B cell (primary cell): ENCODE measurements at regions not wholly inside any gene's neighbourhood (a gene's known extent, or its start where the extent isn't known, plus 50 kb on each side); places are given as distances from the start of the nearest gene placed in this dataset.

Experiments used
- EZH2 ChIP-seq: IDR thresholded peaks from 2 replicates; pipeline ENCODE4 v1.6.1; 2012; ENCODE audit warnings: borderline replicate concordance, low read depth, mild to moderate bottlenecking, moderate library complexity, low read length; ENCODE audit not compliant: insufficient read depth, poor library complexity, severe bottlenecking
- TF ChIP-seq, protein P1 (sequence below): fragments of 200-600 bp; IDR thresholded peaks from one replicate; pipeline ENCODE4 v1.8.0; 2022; ENCODE audit warnings: antibody characterized with exemption, mild to moderate bottlenecking

DNA sequence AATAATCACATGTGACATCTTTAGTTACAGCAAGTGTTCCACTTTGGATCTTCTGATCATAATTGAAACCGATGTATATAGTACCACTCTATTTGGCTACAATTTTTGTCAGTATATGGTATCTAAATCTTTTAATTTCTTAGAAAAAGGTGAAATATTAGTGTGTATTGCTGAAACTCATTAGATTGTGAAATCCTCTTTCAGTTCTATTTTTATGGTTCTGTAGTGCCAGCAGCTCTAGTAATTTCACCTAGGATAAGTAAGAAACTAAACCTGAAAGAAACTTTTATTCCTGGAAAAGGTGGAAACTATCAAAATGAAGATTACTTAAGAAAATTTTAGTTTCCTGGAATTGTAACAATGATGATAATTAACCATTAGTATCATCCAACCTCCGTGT is 370.9 kb downstream of the NNT start:
- TF ChIP-seq, protein P1, sequence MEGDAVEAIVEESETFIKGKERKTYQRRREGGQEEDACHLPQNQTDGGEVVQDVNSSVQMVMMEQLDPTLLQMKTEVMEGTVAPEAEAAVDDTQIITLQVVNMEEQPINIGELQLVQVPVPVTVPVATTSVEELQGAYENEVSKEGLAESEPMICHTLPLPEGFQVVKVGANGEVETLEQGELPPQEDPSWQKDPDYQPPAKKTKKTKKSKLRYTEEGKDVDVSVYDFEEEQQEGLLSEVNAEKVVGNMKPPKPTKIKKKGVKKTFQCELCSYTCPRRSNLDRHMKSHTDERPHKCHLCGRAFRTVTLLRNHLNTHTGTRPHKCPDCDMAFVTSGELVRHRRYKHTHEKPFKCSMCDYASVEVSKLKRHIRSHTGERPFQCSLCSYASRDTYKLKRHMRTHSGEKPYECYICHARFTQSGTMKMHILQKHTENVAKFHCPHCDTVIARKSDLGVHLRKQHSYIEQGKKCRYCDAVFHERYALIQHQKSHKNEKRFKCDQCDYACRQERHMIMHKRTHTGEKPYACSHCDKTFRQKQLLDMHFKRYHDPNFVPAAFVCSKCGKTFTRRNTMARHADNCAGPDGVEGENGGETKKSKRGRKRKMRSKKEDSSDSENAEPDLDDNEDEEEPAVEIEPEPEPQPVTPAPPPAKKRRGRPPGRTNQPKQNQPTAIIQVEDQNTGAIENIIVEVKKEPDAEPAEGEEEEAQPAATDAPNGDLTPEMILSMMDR: no peak
- no peak for TF ChIP-seq EZH2
